ENCODE measurements at regions not wholly inside any gene's neighbourhood (a gene's known extent, or its start where the extent isn't known, plus 50 kb on each side); places are given as distances from the start of the nearest gene placed in this dataset.

- H3K9me3 ChIP-seq (replicated peaks) = no peaks in the 10 kb centered on the region
- no peak overlapping the region for H3K27ac ChIP-seq (replicated peaks)
- intact Hi-C loops (cut with micrococcal nuclease) = no loop called here
- H3K4me3 ChIP-seq = no peak overlapping the region
- no peaks in the 10 kb centered on the region for H3K36me3 ChIP-seq
- H3K27me3 ChIP-seq (ENCODE audit: low read depth) = peaks cover 20% of the 10 kb centered on the region
- no peak for DNase-seq
- H3K4me1 ChIP-seq = no peaks in the 10 kb centered on the region
- no peak for TF ChIP-seq CTCF (IDR thresholded peaks at IDR 0.05; ENCODE audit: borderline replicate concordance)
Measured at GRCh38 chr2:16130906-16131400, 190.6 kb downstream of the MYCN start.

- H3K4me1 ChIP-seq = no peaks in the 10 kb centered on the region
- no peak for DNase-seq
- H3K27me3 ChIP-seq (ENCODE audit: low read depth) = peaks cover 25% of the 10 kb centered on the region
- no peaks in the 10 kb centered on the region for H3K36me3 ChIP-seq
- no peak for TF ChIP-seq CTCF (IDR thresholded peaks at IDR 0.05; ENCODE audit: borderline replicate concordance)
- intact Hi-C loops (cut with micrococcal nuclease) = no loop called here
- no peak overlapping the region for H3K4me3 ChIP-seq
- H3K9me3 ChIP-seq (replicated peaks) = no peaks in the 10 kb centered on the region
- no peak overlapping the region for H3K27ac ChIP-seq (replicated peaks)
Measured at GRCh38 chr2:16130541-16130880, 190.2 kb downstream of the MYCN start.

GRCh38 chr2:16129716-16130540 is 189.6 kb downstream of the MYCN start:
- Histone ChIP-seq H3K4me1 (no peaks in the 10 kb centered on the region), H3K27me3 (ENCODE audit: low read depth) (peaks cover 31% of the 10 kb centered on the region)

GRCh38 chr2:16128746-16129610 is 188.6 kb downstream of the MYCN start:
- Histone ChIP-seq H3K36me3 (no peaks in the 10 kb centered on the region), H3K4me3 (no peak overlapping the region), H3K4me1 (no peaks in the 10 kb centered on the region), H3K9me3 (replicated peaks) (no peaks in the 10 kb centered on the region), H3K27me3 (ENCODE audit: low read depth) (peaks cover 38% of the 10 kb centered on the region), H3K27ac (replicated peaks) (no peak overlapping the region)
- DNase-seq = no peak
- intact Hi-C loops (cut with micrococcal nuclease) = no loop called here
- TF ChIP-seq CTCF (IDR thresholded peaks at IDR 0.05; ENCODE audit: borderline replicate concordance) = no peak

More at GRCh38 chr2:16129716-16130540, 189.6 kb downstream of the MYCN start:
- H3K4me3 ChIP-seq = no peak overlapping the region
- H3K36me3 ChIP-seq = no peaks in the 10 kb centered on the region
- TF ChIP-seq CTCF (IDR thresholded peaks at IDR 0.05; ENCODE audit: borderline replicate concordance) = no peak
- intact Hi-C loops (cut with micrococcal nuclease) = no loop called here
- no peak overlapping the region for H3K27ac ChIP-seq (replicated peaks)
- H3K9me3 ChIP-seq (replicated peaks) = no peaks in the 10 kb centered on the region
- no peak for DNase-seq

GRCh38 chr2:16127958-16128357 is 187.6 kb downstream of the MYCN start:
- Histone ChIP-seq H3K4me1 (no peaks in the 10 kb centered on the region), H3K36me3 (no peaks in the 10 kb centered on the region), H3K27ac (replicated peaks) (no peak overlapping the region), H3K4me3 (no peak overlapping the region), H3K9me3 (replicated peaks) (no peaks in the 10 kb centered on the region), H3K27me3 (ENCODE audit: low read depth) (peaks cover 45% of the 10 kb centered on the region)
- intact Hi-C loops (cut with micrococcal nuclease) = no loop called here
- no peak for TF ChIP-seq CTCF (IDR thresholded peaks at IDR 0.05; ENCODE audit: borderline replicate concordance)
- no peak for DNase-seq

All from left ventricle myocardium inferior (tissue), 1 donor.